Osteoblast (primary cell): ENCODE measurements at regions not wholly inside any gene's neighbourhood (a gene's known extent, or its start where the extent isn't known, plus 50 kb on each side); places are given as distances from the start of the nearest gene placed in this dataset.

Experiments
- DNase-seq: peaks from one replicate; pipeline ENCODE4 v3.0.0; 2011; ENCODE audit warnings: low spot score, mixed read lengths; ENCODE audit not compliant: insufficient read length; ENCODE audit errors: missing footprints
- H2AFZ ChIP-seq: 2 replicates; pipeline ENCODE4 v1.6.0; 2011; ENCODE audit warnings: mild to moderate bottlenecking, low read length
- H3K27ac ChIP-seq: 2 replicates; pipeline ENCODE4 v1.5.1; 2011; ENCODE audit warnings: mild to moderate bottlenecking, low read depth, low read length, moderate library complexity
- H3K27me3 ChIP-seq: 2 replicates; pipeline ENCODE4 v1.6.0; 2012; ENCODE audit warnings: mild to moderate bottlenecking, control low read depth, inconsistent platforms, low read length, moderate library complexity; ENCODE audit not compliant: insufficient read depth
- H3K36me3 ChIP-seq: 2 replicates; pipeline ENCODE4 v1.5.1; 2011; ENCODE audit warnings: mild to moderate bottlenecking, low read length, control low read depth, moderate library complexity; ENCODE audit not compliant: insufficient read depth
- H3K4me1 ChIP-seq: 2 replicates; pipeline ENCODE4 v1.5.1; 2011; ENCODE audit warnings: mild to moderate bottlenecking, low read length, control low read depth, moderate library complexity; ENCODE audit not compliant: insufficient read depth
- H3K4me2 ChIP-seq: 2 replicates; pipeline ENCODE4 v1.6.0; 2011; ENCODE audit warnings: mild to moderate bottlenecking, low read length; ENCODE audit not compliant: insufficient read depth
- H3K4me3 ChIP-seq: fragments of 200-600 bp; sonication (generic); 3 replicates; pipeline ENCODE4 v1.5.1; 2012; ENCODE audit warnings: mild to moderate bottlenecking, low read length, inconsistent platforms; ENCODE audit not compliant: insufficient read depth
- H3K79me2 ChIP-seq: 2 replicates; pipeline ENCODE4 v1.6.0; 2012; ENCODE audit warnings: mild to moderate bottlenecking, low read length, control low read depth, inconsistent platforms; ENCODE audit not compliant: insufficient read depth
- H3K9me3 ChIP-seq: 2 replicates; pipeline ENCODE4 v1.5.1; 2011; ENCODE audit warnings: low read depth, low read length, control low read depth
- H4K20me1 ChIP-seq: 2 replicates; pipeline ENCODE4 v1.6.0; 2012; ENCODE audit warnings: mild to moderate bottlenecking, low read length, control low read depth; ENCODE audit not compliant: insufficient read depth
- CTCF ChIP-seq: IDR thresholded peaks from 2 replicates; pipeline ENCODE4 v1.5.1; 2011; ENCODE audit warnings: mild to moderate bottlenecking, low read depth, low read length, moderate library complexity; ENCODE audit errors: extremely low read depth

- no peak overlapping the region for H3K4me2 ChIP-seq
- no peak for TF ChIP-seq CTCF
- no peaks in the 10 kb centered on the region for H3K9me3 ChIP-seq
- H3K4me1 ChIP-seq, result no peaks in the 10 kb centered on the region
- H3K27me3 ChIP-seq, result no peaks in the 10 kb centered on the region
- H3K36me3 ChIP-seq, result no peaks in the 10 kb centered on the region
- no peak overlapping the region for H3K27ac ChIP-seq
- H2AFZ ChIP-seq, result no peak overlapping the region
- no peaks in the 10 kb centered on the region for H3K79me2 ChIP-seq
- no peak for DNase-seq
- no peaks in the 10 kb centered on the region for H4K20me1 ChIP-seq
- no peak overlapping the region for H3K4me3 ChIP-seq
Measured at GRCh38 chr7:33711231-33712019, 193.9 kb upstream of the BMPER start.

- no peaks in the 10 kb centered on the region for H3K79me2 ChIP-seq
- H3K4me1 ChIP-seq, result peaks cover 3% of the 10 kb centered on the region
- DNase-seq, result no peak
- no peaks in the 10 kb centered on the region for H3K36me3 ChIP-seq
- no peak for TF ChIP-seq CTCF
- H2AFZ ChIP-seq, result no peak overlapping the region
- H4K20me1 ChIP-seq, result no peaks in the 10 kb centered on the region
- H3K4me2 ChIP-seq, result no peak overlapping the region
- H3K27ac ChIP-seq, result no peak overlapping the region
- no peaks in the 10 kb centered on the region for H3K9me3 ChIP-seq
- H3K27me3 ChIP-seq, result no peaks in the 10 kb centered on the region
- no peak overlapping the region for H3K4me3 ChIP-seq
Measured at GRCh38 chr7:33712020-33712414, 193.3 kb upstream of the BMPER start.

DNA sequence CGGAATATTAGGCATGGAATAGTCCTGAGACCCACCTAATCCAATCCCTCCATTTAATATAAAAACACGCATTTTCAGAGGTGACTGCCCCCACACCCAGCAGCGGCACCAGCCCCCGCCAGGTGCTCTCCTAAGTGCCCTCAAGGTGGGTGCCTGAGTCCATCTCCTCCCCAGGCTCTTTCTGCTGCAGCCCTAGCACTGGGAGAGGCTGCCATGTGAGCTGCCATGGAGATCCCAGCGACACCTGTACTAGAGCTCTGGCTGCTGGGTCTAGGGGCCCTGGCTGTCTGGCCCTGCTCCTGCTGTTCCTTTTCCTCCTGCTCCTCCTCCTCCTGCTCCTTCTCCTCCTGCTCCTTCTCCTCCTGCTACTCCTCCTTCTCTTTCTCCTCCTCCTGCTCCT is 191.1 kb upstream of the BMPER start:
- Histone ChIP-seq H4K20me1 (no peaks in the 10 kb centered on the region), H3K4me2 (no peak overlapping the region)
- no peak for TF ChIP-seq CTCF

GRCh38 chr7:33716581-33717477 is 188.5 kb upstream of the BMPER start:
- peaks cover 35% of the 10 kb centered on the region for H3K4me1 ChIP-seq
- H3K79me2 ChIP-seq, result no peaks in the 10 kb centered on the region
- H3K4me2 ChIP-seq, result no peak overlapping the region
- H3K36me3 ChIP-seq, result no peaks in the 10 kb centered on the region
- H3K9me3 ChIP-seq, result no peaks in the 10 kb centered on the region
- H3K4me3 ChIP-seq, result no peak overlapping the region
- DNase-seq, result no peak
- H4K20me1 ChIP-seq, result no peaks in the 10 kb centered on the region
- H3K27ac ChIP-seq, result no peak overlapping the region
- TF ChIP-seq CTCF, result peak; percentile 78
- H3K27me3 ChIP-seq, result no peaks in the 10 kb centered on the region
- H2AFZ ChIP-seq, result no peak overlapping the region

More for the DNA sequence above, 191.1 kb upstream of the BMPER start:
- Histone ChIP-seq H3K4me3 (no peak overlapping the region), H3K9me3 (no peaks in the 10 kb centered on the region), H3K27ac (no peak overlapping the region), H3K27me3 (no peaks in the 10 kb centered on the region), H3K36me3 (no peaks in the 10 kb centered on the region), H3K4me1 (peaks cover 16% of the 10 kb centered on the region), H2AFZ (no peak overlapping the region), H3K79me2 (no peaks in the 10 kb centered on the region)
- no peak for DNase-seq
